ENCODE measurements at regions not wholly inside any gene's neighbourhood (a gene's known extent, or its start where the extent isn't known, plus 50 kb on each side); places are given as distances from the start of the nearest gene placed in this dataset.
"Not testable (repeated sequence)": the region's sequence is repeated elsewhere in the genome, so short reads cannot be mapped to it uniquely, and the experiment has no call there.

GRCh38 chr2:21194147-21194546 is 70.4 kb downstream of the TDRD15 start:
- H3K27ac ChIP-seq, result peak overlapping the region in 1 of 21 experiments; percentile 12

GRCh38 chr2:21194858-21195271 is 71.1 kb downstream of the TDRD15 start:
- no peak overlapping the region for H3K27ac ChIP-seq
- H3K4me3 ChIP-seq, result no peak overlapping the region

More at GRCh38 chr2:21194147-21194546, 70.4 kb downstream of the TDRD15 start:
- H3K4me3 ChIP-seq, result no peak overlapping the region

- Histone ChIP-seq H3K4me3 (no peak overlapping the region), H3K27ac (no peak overlapping the region)
These were observed 71.6 kb downstream of the TDRD15 start for GRCh38 chr2:21195326-21195725.

GRCh38 chr2:21198637-21199036 is 74.9 kb downstream of the TDRD15 start:
- Histone ChIP-seq H3K27ac (peak overlapping the region in 1 of 21 experiments; percentile 33), H3K4me3 (no peak overlapping the region)

GRCh38 chr2:21203976-21204375 is 80.2 kb downstream of the TDRD15 start:
- no peak overlapping the region for H3K4me3 ChIP-seq
- H3K27ac ChIP-seq, result no peak overlapping the region

GRCh38 chr2:21214085-21214484 is 90.3 kb downstream of the TDRD15 start:
- H3K27ac ChIP-seq, H3K4me3 ChIP-seq: not testable (repeated sequence)

GRCh38 chr2:21217442-21217841 is 93.7 kb downstream of the TDRD15 start:
- no peak overlapping the region for H3K4me3 ChIP-seq
- no peak overlapping the region for H3K27ac ChIP-seq

- Histone ChIP-seq H3K4me3 (no peak overlapping the region), H3K27ac (no peak overlapping the region)
These were observed 97.2 kb downstream of the TDRD15 start for GRCh38 chr2:21220930-21221329.

- H3K27ac ChIP-seq, result no peak overlapping the region
- H3K4me3 ChIP-seq, result no peak overlapping the region
These were observed 99.8 kb downstream of the TDRD15 start for GRCh38 chr2:21223618-21224017.

- Histone ChIP-seq H3K27ac (no peak overlapping the region), H3K4me3 (no peak overlapping the region)
These were observed 104.5 kb downstream of the TDRD15 start for GRCh38 chr2:21228041-21228895.

- H3K27ac ChIP-seq, result no peak overlapping the region
- H3K4me3 ChIP-seq, result no peak overlapping the region
These were observed 105.5 kb downstream of the TDRD15 start for GRCh38 chr2:21229302-21229701.

GRCh38 chr2:21230140-21230539 is 106.4 kb downstream of the TDRD15 start:
- no peak overlapping the region for H3K4me3 ChIP-seq
- no peak overlapping the region for H3K27ac ChIP-seq

- Histone ChIP-seq H3K27ac (no peak overlapping the region), H3K4me3 (no peak overlapping the region)
These were observed 108.2 kb downstream of the TDRD15 start for GRCh38 chr2:21231985-21232384.

- Histone ChIP-seq H3K4me3 (no peak overlapping the region), H3K27ac (no peak overlapping the region)
These were observed 109.4 kb downstream of the TDRD15 start for GRCh38 chr2:21233194-21233593.

- Histone ChIP-seq H3K27ac (no peak overlapping the region), H3K4me3 (no peak overlapping the region)
These were observed 110.2 kb downstream of the TDRD15 start for GRCh38 chr2:21234001-21234400.

GRCh38 chr2:21234464-21235120 is 110.8 kb downstream of the TDRD15 start:
- Histone ChIP-seq H3K27ac (no peak overlapping the region), H3K4me3 (no peak overlapping the region)

GRCh38 chr2:21239749-21240148 is 116.0 kb downstream of the TDRD15 start:
- not testable (repeated sequence) for H3K4me3 ChIP-seq

GRCh38 chr2:21244161-21244560 is 120.4 kb downstream of the TDRD15 start:
- H3K4me3 ChIP-seq, result no peak overlapping the region
- H3K27ac ChIP-seq, result no peak overlapping the region

More at GRCh38 chr2:21239749-21240148, 116.0 kb downstream of the TDRD15 start:
- H3K27ac ChIP-seq, result not testable (repeated sequence)

- Histone ChIP-seq H3K27ac (no peak overlapping the region), H3K4me3 (no peak overlapping the region)
These were observed 121.8 kb downstream of the TDRD15 start for GRCh38 chr2:21245565-21245964.

GRCh38 chr2:21249367-21249766 is 125.6 kb downstream of the TDRD15 start:
- H3K27ac ChIP-seq, result no peak overlapping the region
- no peak overlapping the region for H3K4me3 ChIP-seq

GRCh38 chr2:21250673-21251072 is 126.9 kb downstream of the TDRD15 start:
- Histone ChIP-seq H3K27ac (no peak overlapping the region), H3K4me3 (no peak overlapping the region)

Data from skin epidermis (tissue), 12 donors.